ENCODE measurements at regions not wholly inside any gene's neighbourhood (a gene's known extent, or its start where the extent isn't known, plus 50 kb on each side); places are given as distances from the start of the nearest gene placed in this dataset.

DNA sequence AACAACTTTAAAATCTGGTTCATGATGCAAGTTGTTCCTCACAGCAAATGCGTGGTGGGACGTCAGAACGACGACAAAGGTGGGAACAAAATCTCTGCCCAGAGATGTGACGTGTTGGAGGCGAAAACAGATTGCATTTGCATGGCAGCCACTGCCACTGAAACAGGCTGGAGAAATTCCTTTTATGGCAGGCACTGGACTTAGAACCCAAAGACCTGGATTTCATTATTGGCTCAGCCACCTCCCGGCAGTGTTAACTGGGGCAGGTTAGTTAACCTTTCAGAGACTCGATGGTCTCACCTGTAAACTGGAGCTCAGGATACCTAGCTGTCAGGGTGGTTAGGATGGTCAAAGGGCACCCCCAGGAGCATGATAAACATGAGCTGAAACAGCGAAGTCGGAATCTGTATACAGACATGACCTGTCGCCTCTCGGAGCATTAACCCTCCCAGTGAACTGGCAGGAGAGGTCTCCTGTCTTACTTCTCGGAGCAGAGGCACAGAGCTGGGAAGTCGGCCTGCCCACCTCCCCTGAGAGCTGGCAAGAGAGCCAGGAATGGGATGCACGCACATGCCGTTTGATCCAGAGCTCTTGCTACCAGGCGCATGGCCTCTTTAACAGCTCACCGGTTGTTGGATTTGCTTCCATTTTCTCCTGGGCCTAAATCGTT lies 59.2 kb upstream of the TARBP1 start:
- Histone ChIP-seq H3K27ac (no peak overlapping the region), H3K27me3 (ENCODE audit: insufficient read depth, low read depth, severe bottlenecking) (no peaks in the 10 kb centered on the region), H3K4me3 (ENCODE audit: low read depth, low read length) (no peak overlapping the region), H3K9me3 (ENCODE audit: severe bottlenecking) (no peaks in the 10 kb centered on the region), H3K36me3 (no peaks in the 10 kb centered on the region)
- TF ChIP-seq, protein P1, sequence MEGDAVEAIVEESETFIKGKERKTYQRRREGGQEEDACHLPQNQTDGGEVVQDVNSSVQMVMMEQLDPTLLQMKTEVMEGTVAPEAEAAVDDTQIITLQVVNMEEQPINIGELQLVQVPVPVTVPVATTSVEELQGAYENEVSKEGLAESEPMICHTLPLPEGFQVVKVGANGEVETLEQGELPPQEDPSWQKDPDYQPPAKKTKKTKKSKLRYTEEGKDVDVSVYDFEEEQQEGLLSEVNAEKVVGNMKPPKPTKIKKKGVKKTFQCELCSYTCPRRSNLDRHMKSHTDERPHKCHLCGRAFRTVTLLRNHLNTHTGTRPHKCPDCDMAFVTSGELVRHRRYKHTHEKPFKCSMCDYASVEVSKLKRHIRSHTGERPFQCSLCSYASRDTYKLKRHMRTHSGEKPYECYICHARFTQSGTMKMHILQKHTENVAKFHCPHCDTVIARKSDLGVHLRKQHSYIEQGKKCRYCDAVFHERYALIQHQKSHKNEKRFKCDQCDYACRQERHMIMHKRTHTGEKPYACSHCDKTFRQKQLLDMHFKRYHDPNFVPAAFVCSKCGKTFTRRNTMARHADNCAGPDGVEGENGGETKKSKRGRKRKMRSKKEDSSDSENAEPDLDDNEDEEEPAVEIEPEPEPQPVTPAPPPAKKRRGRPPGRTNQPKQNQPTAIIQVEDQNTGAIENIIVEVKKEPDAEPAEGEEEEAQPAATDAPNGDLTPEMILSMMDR (IDR thresholded peaks at IDR 0.05; ENCODE audit: low read depth, low read length), result no peak
- DNase-seq, result no peak

- Histone ChIP-seq H3K36me3 (no peaks in the 10 kb centered on the region), H3K27me3 (ENCODE audit: insufficient read depth, low read depth, severe bottlenecking) (no peaks in the 10 kb centered on the region), H3K9me3 (ENCODE audit: severe bottlenecking) (no peaks in the 10 kb centered on the region), H3K27ac (no peak overlapping the region), H3K4me3 (ENCODE audit: low read depth, low read length) (no peak overlapping the region)
- no peak for DNase-seq
- TF ChIP-seq, protein P1 (IDR thresholded peaks at IDR 0.05; ENCODE audit: low read depth, low read length), result no peak
Observed at GRCh38 chr1:234537236-234537635, 58.3 kb upstream of the TARBP1 start.

DNA sequence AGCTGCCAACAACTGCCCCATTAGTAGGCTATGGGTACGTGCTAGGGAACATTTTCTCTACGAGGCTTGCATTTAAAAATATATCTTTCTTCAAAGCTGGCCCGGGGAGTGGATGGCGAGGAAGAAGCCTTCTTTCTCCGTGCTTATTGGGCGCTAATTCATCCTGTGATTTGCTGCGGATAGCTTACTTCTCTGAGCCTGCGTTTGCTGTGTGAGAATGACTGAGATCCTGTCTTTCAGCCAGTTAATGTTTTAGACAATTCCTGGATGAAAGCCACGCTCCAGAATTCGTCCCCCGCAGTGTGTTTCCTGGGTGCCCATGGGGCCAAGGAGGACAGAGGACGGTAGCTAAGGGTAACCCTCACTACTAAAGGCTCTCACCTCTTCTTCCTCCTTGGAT lies 57.8 kb upstream of the TARBP1 start:
- TF ChIP-seq, protein P1 (IDR thresholded peaks at IDR 0.05; ENCODE audit: low read depth, low read length), result no peak
- Histone ChIP-seq H3K27ac (no peak overlapping the region), H3K4me3 (ENCODE audit: low read depth, low read length) (no peak overlapping the region), H3K27me3 (ENCODE audit: insufficient read depth, low read depth, severe bottlenecking) (no peaks in the 10 kb centered on the region), H3K9me3 (ENCODE audit: severe bottlenecking) (no peaks in the 10 kb centered on the region), H3K36me3 (no peaks in the 10 kb centered on the region)
- DNase-seq, result no peak

GRCh38 chr1:234535763-234536515 lies 57.0 kb upstream of the TARBP1 start:
- Histone ChIP-seq H3K9me3 (ENCODE audit: severe bottlenecking) (no peaks in the 10 kb centered on the region), H3K27me3 (ENCODE audit: insufficient read depth, low read depth, severe bottlenecking) (no peaks in the 10 kb centered on the region)
- TF ChIP-seq, protein P1 (IDR thresholded peaks at IDR 0.05; ENCODE audit: low read depth, low read length), result no peak

GRCh38 chr1:234535218-234535617 lies 56.2 kb upstream of the TARBP1 start:
- TF ChIP-seq, protein P1 (IDR thresholded peaks at IDR 0.05; ENCODE audit: low read depth, low read length), result no peak
- Histone ChIP-seq H3K27ac (no peak overlapping the region), H3K9me3 (ENCODE audit: severe bottlenecking) (no peaks in the 10 kb centered on the region), H3K4me3 (ENCODE audit: low read depth, low read length) (no peak overlapping the region), H3K36me3 (no peaks in the 10 kb centered on the region), H3K27me3 (ENCODE audit: insufficient read depth, low read depth, severe bottlenecking) (no peaks in the 10 kb centered on the region)
- no peak for DNase-seq

More at GRCh38 chr1:234535763-234536515, 57.0 kb upstream of the TARBP1 start:
- Histone ChIP-seq H3K27ac (no peak overlapping the region), H3K4me3 (ENCODE audit: low read depth, low read length) (no peak overlapping the region), H3K36me3 (no peaks in the 10 kb centered on the region)
- no peak for DNase-seq
